Gastrocnemius medialis (tissue), 4 donors: ENCODE measurements at regions not wholly inside any gene's neighbourhood (a gene's known extent, or its start where the extent isn't known, plus 50 kb on each side); places are given as distances from the start of the nearest gene placed in this dataset.

Experiments used
- POLR2A ChIP-seq, 2 donors: fragments of 450-650 bp; IDR thresholded peaks; one replicate each; pipeline ENCODE4 v1.6.1; 2017; ENCODE audit warnings: antibody characterized with exemption in 2 of 2, mild to moderate bottlenecking in 2 of 2, moderate library complexity in 2 of 2
- TF ChIP-seq, protein P1 (sequence below), 5 experiments: fragments of 450-650 bp in 3 of 5; fragments of 200-600 bp in 2 of 5; sonication (generic) in 2 of 5; IDR thresholded peaks in 4 of 5; conservative IDR thresholded peaks in 1 of 5; 1 replicate in 4 of 5; 2 replicates in 1 of 5; pipeline ENCODE4 v1.5.1; 2016 to 2019; ENCODE audit warnings: antibody characterized with exemption in 5 of 5, mild to moderate bottlenecking in 3 of 5, moderate library complexity in 3 of 5

DNA sequence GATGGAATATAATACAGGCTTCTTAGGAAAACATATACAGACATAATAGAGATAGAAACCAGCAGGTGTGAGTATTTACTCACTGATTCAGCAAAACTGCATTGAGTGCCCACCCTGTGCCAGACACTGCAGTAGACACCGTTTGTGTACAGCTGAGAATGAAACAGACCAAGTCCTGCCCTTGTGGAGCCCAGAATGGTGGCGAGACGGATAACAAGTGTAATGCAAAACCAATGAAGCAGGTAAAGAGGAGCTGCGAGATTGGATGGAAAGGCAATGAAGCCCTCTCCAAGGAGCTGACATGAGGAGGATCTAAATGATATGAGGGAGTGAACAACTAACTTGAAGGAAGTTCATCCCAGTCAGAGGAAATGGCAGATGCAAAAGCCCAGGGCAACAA, 256.4 kb downstream of the MEX3B start:
- TF ChIP-seq, protein P1, sequence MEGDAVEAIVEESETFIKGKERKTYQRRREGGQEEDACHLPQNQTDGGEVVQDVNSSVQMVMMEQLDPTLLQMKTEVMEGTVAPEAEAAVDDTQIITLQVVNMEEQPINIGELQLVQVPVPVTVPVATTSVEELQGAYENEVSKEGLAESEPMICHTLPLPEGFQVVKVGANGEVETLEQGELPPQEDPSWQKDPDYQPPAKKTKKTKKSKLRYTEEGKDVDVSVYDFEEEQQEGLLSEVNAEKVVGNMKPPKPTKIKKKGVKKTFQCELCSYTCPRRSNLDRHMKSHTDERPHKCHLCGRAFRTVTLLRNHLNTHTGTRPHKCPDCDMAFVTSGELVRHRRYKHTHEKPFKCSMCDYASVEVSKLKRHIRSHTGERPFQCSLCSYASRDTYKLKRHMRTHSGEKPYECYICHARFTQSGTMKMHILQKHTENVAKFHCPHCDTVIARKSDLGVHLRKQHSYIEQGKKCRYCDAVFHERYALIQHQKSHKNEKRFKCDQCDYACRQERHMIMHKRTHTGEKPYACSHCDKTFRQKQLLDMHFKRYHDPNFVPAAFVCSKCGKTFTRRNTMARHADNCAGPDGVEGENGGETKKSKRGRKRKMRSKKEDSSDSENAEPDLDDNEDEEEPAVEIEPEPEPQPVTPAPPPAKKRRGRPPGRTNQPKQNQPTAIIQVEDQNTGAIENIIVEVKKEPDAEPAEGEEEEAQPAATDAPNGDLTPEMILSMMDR (IDR thresholded peaks at IDR 0.05 in 4 of 5, conservative IDR thresholded peaks at IDR 0.05 in 1 of 5): no peak
- TF ChIP-seq POLR2A (IDR thresholded peaks at IDR 0.05): no peak
